ENCODE measurements at regions not wholly inside any gene's neighbourhood (a gene's known extent, or its start where the extent isn't known, plus 50 kb on each side); places are given as distances from the start of the nearest gene placed in this dataset.

GRCh38 chr6:24995270-24995669 lies 59.5 kb upstream of the RIPOR2 start:
- H3K4me3 ChIP-seq (replicated peaks in 1 of 4; ENCODE audit: control extremely low read depth in 1 of 4, insufficient read depth in 1 of 4, low read depth in 3 of 4, low read length in 4 of 4) = no peak overlapping the region
- H2AFZ ChIP-seq (ENCODE audit: low read length) = no peak overlapping the region
- TF ChIP-seq, protein P1, sequence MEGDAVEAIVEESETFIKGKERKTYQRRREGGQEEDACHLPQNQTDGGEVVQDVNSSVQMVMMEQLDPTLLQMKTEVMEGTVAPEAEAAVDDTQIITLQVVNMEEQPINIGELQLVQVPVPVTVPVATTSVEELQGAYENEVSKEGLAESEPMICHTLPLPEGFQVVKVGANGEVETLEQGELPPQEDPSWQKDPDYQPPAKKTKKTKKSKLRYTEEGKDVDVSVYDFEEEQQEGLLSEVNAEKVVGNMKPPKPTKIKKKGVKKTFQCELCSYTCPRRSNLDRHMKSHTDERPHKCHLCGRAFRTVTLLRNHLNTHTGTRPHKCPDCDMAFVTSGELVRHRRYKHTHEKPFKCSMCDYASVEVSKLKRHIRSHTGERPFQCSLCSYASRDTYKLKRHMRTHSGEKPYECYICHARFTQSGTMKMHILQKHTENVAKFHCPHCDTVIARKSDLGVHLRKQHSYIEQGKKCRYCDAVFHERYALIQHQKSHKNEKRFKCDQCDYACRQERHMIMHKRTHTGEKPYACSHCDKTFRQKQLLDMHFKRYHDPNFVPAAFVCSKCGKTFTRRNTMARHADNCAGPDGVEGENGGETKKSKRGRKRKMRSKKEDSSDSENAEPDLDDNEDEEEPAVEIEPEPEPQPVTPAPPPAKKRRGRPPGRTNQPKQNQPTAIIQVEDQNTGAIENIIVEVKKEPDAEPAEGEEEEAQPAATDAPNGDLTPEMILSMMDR (conservative IDR thresholded peaks at IDR 0.05 in 1 of 2, IDR thresholded peaks at IDR 0.05 in 1 of 2; ENCODE audit: low read depth in 1 of 2, low read length in 2 of 2) = no peak
- no peak for TF ChIP-seq EZH2 (IDR thresholded peaks at IDR 0.05; ENCODE audit: low read length, missing control alignments)
- no peak overlapping the region for H3K27ac ChIP-seq (ENCODE audit: insufficient read depth, low read length)
- DNase-seq (ENCODE audit: low read depth in 2 of 2) = no peak
- no peaks in the 10 kb centered on the region for H3K79me2 ChIP-seq (ENCODE audit: control insufficient read depth, insufficient read depth, low read length)
- H3K4me2 ChIP-seq (ENCODE audit: extremely low read depth, insufficient read depth, low read length) = no peak overlapping the region
- H3K4me1 ChIP-seq (ENCODE audit: control insufficient read depth, extremely low read depth, insufficient read depth, low read length) = no peaks in the 10 kb centered on the region
- H3K9ac ChIP-seq (ENCODE audit: insufficient read depth, low read length) = no peak overlapping the region
- peaks cover 2% of the 10 kb centered on the region for H3K27me3 ChIP-seq (ENCODE audit: control insufficient read depth, insufficient read depth, low read length)
- H3K9me3 ChIP-seq (ENCODE audit: control insufficient read depth, insufficient read depth, low read depth, low read length) = no peaks in the 10 kb centered on the region
- H4K20me1 ChIP-seq (ENCODE audit: control insufficient read depth, extremely low read depth, insufficient read depth, low read length) = no peaks in the 10 kb centered on the region
- H3K36me3 ChIP-seq (ENCODE audit: control insufficient read depth, insufficient read depth, low read length) = no peaks in the 10 kb centered on the region

GRCh38 chr6:24996269-24996836 lies 60.6 kb upstream of the RIPOR2 start:
- H2AFZ ChIP-seq (ENCODE audit: low read length) = no peak overlapping the region
- H3K4me2 ChIP-seq (ENCODE audit: extremely low read depth, insufficient read depth, low read length) = no peak overlapping the region
- H3K79me2 ChIP-seq (ENCODE audit: control insufficient read depth, insufficient read depth, low read length) = no peaks in the 10 kb centered on the region
- no peaks in the 10 kb centered on the region for H3K9me3 ChIP-seq (ENCODE audit: control insufficient read depth, insufficient read depth, low read depth, low read length)
- peaks cover 2% of the 10 kb centered on the region for H3K27me3 ChIP-seq (ENCODE audit: control insufficient read depth, insufficient read depth, low read length)
- H4K20me1 ChIP-seq (ENCODE audit: control insufficient read depth, extremely low read depth, insufficient read depth, low read length) = no peaks in the 10 kb centered on the region
- no peak for DNase-seq (ENCODE audit: low read depth in 2 of 2)
- no peaks in the 10 kb centered on the region for H3K36me3 ChIP-seq (ENCODE audit: control insufficient read depth, insufficient read depth, low read length)
- no peak overlapping the region for H3K9ac ChIP-seq (ENCODE audit: insufficient read depth, low read length)
- no peaks in the 10 kb centered on the region for H3K4me1 ChIP-seq (ENCODE audit: control insufficient read depth, extremely low read depth, insufficient read depth, low read length)
- no peak overlapping the region for H3K27ac ChIP-seq (ENCODE audit: insufficient read depth, low read length)
- H3K4me3 ChIP-seq (replicated peaks in 1 of 4; ENCODE audit: control extremely low read depth in 1 of 4, insufficient read depth in 1 of 4, low read depth in 3 of 4, low read length in 4 of 4) = no peak overlapping the region
- no peak for TF ChIP-seq EZH2 (IDR thresholded peaks at IDR 0.05; ENCODE audit: low read length, missing control alignments)
- TF ChIP-seq, protein P1 (conservative IDR thresholded peaks at IDR 0.05 in 1 of 2, IDR thresholded peaks at IDR 0.05 in 1 of 2; ENCODE audit: low read depth in 1 of 2, low read length in 2 of 2) = no peak

DNA sequence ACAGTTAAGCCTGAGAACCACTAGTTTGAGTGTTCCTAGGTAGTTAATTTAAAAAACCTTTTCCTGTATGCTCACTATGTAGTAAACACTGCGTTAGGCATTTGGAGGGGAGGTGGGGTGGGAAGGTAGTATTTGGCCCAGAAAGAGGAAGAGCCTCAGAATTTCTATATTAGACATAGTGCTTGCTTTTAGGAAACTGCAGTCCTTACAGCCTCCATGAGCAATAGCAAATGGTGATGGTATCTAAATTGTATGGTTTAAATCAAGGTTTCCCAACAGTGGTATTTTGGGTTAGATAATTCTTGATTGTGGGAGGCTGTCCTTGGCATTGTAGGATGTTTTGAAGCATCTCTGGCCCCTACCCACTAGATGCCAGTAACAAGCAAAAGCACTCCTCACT lies 61.5 kb upstream of the RIPOR2 start:
- no peaks in the 10 kb centered on the region for H3K9me3 ChIP-seq (ENCODE audit: control insufficient read depth, insufficient read depth, low read depth, low read length)
- DNase-seq (ENCODE audit: low read depth in 2 of 2) = no peak

More for the DNA sequence above, 61.5 kb upstream of the RIPOR2 start:
- Histone ChIP-seq H3K27ac (ENCODE audit: insufficient read depth, low read length) (no peak overlapping the region), H3K36me3 (ENCODE audit: control insufficient read depth, insufficient read depth, low read length) (no peaks in the 10 kb centered on the region), H3K4me3 (replicated peaks in 1 of 4; ENCODE audit: control extremely low read depth in 1 of 4, insufficient read depth in 1 of 4, low read depth in 3 of 4, low read length in 4 of 4) (no peak overlapping the region), H3K4me1 (ENCODE audit: control insufficient read depth, extremely low read depth, insufficient read depth, low read length) (no peaks in the 10 kb centered on the region), H3K27me3 (ENCODE audit: control insufficient read depth, insufficient read depth, low read length) (peaks cover 2% of the 10 kb centered on the region), H3K9ac (ENCODE audit: insufficient read depth, low read length) (no peak overlapping the region), H3K79me2 (ENCODE audit: control insufficient read depth, insufficient read depth, low read length) (no peaks in the 10 kb centered on the region), H4K20me1 (ENCODE audit: control insufficient read depth, extremely low read depth, insufficient read depth, low read length) (no peaks in the 10 kb centered on the region), H2AFZ (ENCODE audit: low read length) (no peak overlapping the region), H3K4me2 (ENCODE audit: extremely low read depth, insufficient read depth, low read length) (no peak overlapping the region)
- no peak for TF ChIP-seq EZH2 (IDR thresholded peaks at IDR 0.05; ENCODE audit: low read length, missing control alignments)
- TF ChIP-seq, protein P1 (conservative IDR thresholded peaks at IDR 0.05 in 1 of 2, IDR thresholded peaks at IDR 0.05 in 1 of 2; ENCODE audit: low read depth in 1 of 2, low read length in 2 of 2) = no peak

All from fibroblast of lung (primary cell).